T-cell (primary cell): ENCODE measurements at regions not wholly inside any gene's neighbourhood (a gene's known extent, or its start where the extent isn't known, plus 50 kb on each side); places are given as distances from the start of the nearest gene placed in this dataset.

Source experiments
- ATAC-seq, 4 experiments: fragments of 200-7000 bp in 3 of 4; fragments of 150-1000 bp in 1 of 4; cut with Tn5 transposase; replicated peaks in 1 of 4; 1 replicate in 3 of 4; 2 replicates in 1 of 4; pipeline ENCODE4 v1.10.0; 2021; ENCODE audit warnings: moderate library complexity in 3 of 4, mild to moderate bottlenecking in 2 of 4, moderate number of reproducible peaks in 1 of 4
- CTCF ChIA-PET, 2 donors: fragments of 300-600 bp; sonication (Branson Sonifier 250); formaldehyde crosslinking; loops; one replicate each; lab custom pipeline; 2022; ENCODE audit warnings: antibody characterized with exemption in 2 of 2; lab: Charles Lee
- POLR2A ChIA-PET, 2 donors: fragments of 300-600 bp; sonication (Branson Sonifier 250); formaldehyde crosslinking; loops; one replicate each; lab custom pipeline; 2022; ENCODE audit warnings: antibody characterized with exemption in 2 of 2; lab: Charles Lee
- DNase-seq, 35 experiments: peaks; one replicate each; pipeline versions ENCODE4 v3.0.0 to v3.0.0-alpha.2; 2013 to 2023
- H3K27ac ChIP-seq: one replicate; pipeline ENCODE4 v1.5.1; 2013; ENCODE audit warnings: low read length
- H3K27me3 ChIP-seq, 2 experiments: replicated peaks in 1 of 2; 1 replicate in 1 of 2; 2 replicates in 1 of 2; pipeline versions ENCODE4 v1.6.1 to v1.7.0; 2013; ENCODE audit warnings: low read length in 1 of 2, mixed read lengths in 1 of 2; ENCODE audit not compliant: control insufficient read depth in 2 of 2, insufficient read depth in 2 of 2; ENCODE audit errors: extremely low read depth in 1 of 2
- H3K36me3 ChIP-seq, 2 donors: 1 replicate in 1 of 2; 2 replicates in 1 of 2; pipeline versions ENCODE4 v1.6.1 to v1.7.0; 2013; ENCODE audit warnings: low read length in 1 of 2; ENCODE audit not compliant: control insufficient read depth in 2 of 2, insufficient read depth in 1 of 2; ENCODE audit errors: extremely low read depth in 1 of 2
- H3K4me1 ChIP-seq, 2 experiments: 1 replicate in 1 of 2; 2 replicates in 1 of 2; pipeline versions ENCODE4 v1.6.1 to v1.7.0; 2013; ENCODE audit warnings: low read length in 2 of 2, mixed read lengths in 1 of 2; ENCODE audit not compliant: insufficient read depth in 2 of 2, control insufficient read depth in 1 of 2; ENCODE audit errors: extremely low read depth in 1 of 2
- H3K4me3 ChIP-seq, 2 donors: 1 replicate in 1 of 2; 2 replicates in 1 of 2; pipeline versions ENCODE4 v1.5.1 to v1.7.0; 2013; ENCODE audit warnings: mild to moderate bottlenecking in 2 of 2, low read length in 1 of 2, moderate library complexity in 1 of 2; ENCODE audit not compliant: control insufficient read depth in 1 of 2; ENCODE audit errors: extremely low read depth in 1 of 2
- H3K9me3 ChIP-seq: 2 replicates; pipeline ENCODE4 v1.7.0; 2013
- H3K27ac Mint-ChIP-seq, 2 donors: one replicate each; pipeline ENCODE4 v1.8.0; 2020 to 2021; ENCODE audit warnings: mild to moderate bottlenecking in 2 of 2, mixed read lengths in 2 of 2
- H3K27me3 Mint-ChIP-seq, 2 donors: one replicate each; pipeline ENCODE4 v1.8.0; 2021 to 2022; ENCODE audit warnings: mixed read lengths in 2 of 2
- H3K36me3 Mint-ChIP-seq: one replicate; pipeline ENCODE4 v1.8.0; 2021; ENCODE audit warnings: mixed read lengths
- H3K4me1 Mint-ChIP-seq, 3 donors: one replicate each; pipeline ENCODE4 v1.8.0; 2020 to 2022; ENCODE audit warnings: mixed read lengths in 3 of 3, mild to moderate bottlenecking in 1 of 3
- H3K4me3 Mint-ChIP-seq, 3 donors: one replicate each; pipeline ENCODE4 v1.8.0; 2020 to 2022; ENCODE audit warnings: mild to moderate bottlenecking in 3 of 3, mixed read lengths in 3 of 3, moderate library complexity in 3 of 3
- H3K9me3 Mint-ChIP-seq, 3 donors: one replicate each; pipeline ENCODE4 v1.8.0; 2020 to 2022; ENCODE audit warnings: mixed read lengths in 3 of 3
- WGBS: methylation state at CpG from one replicate; pipeline ENCODE4 v1.1.5; 2013; ENCODE audit warnings: missing lambda C conversion rate; ENCODE audit not compliant: insufficient coverage; 5-methylcytosine and 5-hydroxymethylcytosine counted together

GRCh38 chr6:169932491-169932890 lies 181.1 kb downstream of the ERMARD start:
- WGBS: 84% methylated on average over 19 of the region's 22 CpGs
- CTCF ChIA-PET: no interaction called here
- no peak overlapping the region for H3K27ac Mint-ChIP-seq

GRCh38 chr6:169931261-169931660 lies 179.8 kb downstream of the ERMARD start:
- peaks cover 0 to 11% (median 0%) of the 10 kb centered on the region in 3 donors for H3K9me3 Mint-ChIP-seq
- no peak overlapping the region for H3K27ac Mint-ChIP-seq
- WGBS: 85% methylated on average over 9 of the region's 11 CpGs

More at GRCh38 chr6:169932491-169932890, 181.1 kb downstream of the ERMARD start:
- POLR2A ChIA-PET: interaction anchor here in 1 of 2 donors (1.1 kb wide), 1 partner anchor 10 kb away, joined by 4 read pairs; no protein-coding TSS in a partner anchor
- H3K4me1 Mint-ChIP-seq: no peaks in the 10 kb centered on the region
- Histone ChIP-seq H3K27me3 (peaks cover 0 to 41% of the 10 kb centered on the region in 2 experiments), H3K36me3 (no peaks in the 10 kb centered on the region), H3K27ac (no peak overlapping the region), H3K4me1 (no peaks in the 10 kb centered on the region), H3K4me3 (no peak overlapping the region), H3K9me3 (no peaks in the 10 kb centered on the region)
- no peaks in the 10 kb centered on the region for H3K36me3 Mint-ChIP-seq
- H3K27me3 Mint-ChIP-seq: peaks cover 10 to 11% of the 10 kb centered on the region in 2 donors
- ATAC-seq: no peak
- H3K4me3 Mint-ChIP-seq: no peak overlapping the region
- no peak for DNase-seq
- H3K9me3 Mint-ChIP-seq: peaks cover 0 to 11% (median 0%) of the 10 kb centered on the region in 3 donors

GRCh38 chr6:169930799-169931198 lies 179.4 kb downstream of the ERMARD start:
- Mint-ChIP-seq H3K4me1 (no peaks in the 10 kb centered on the region), H3K27me3 (peaks cover 12 to 13% of the 10 kb centered on the region in 2 donors), H3K4me3 (no peak overlapping the region), H3K9me3 (peaks cover 0 to 11% (median 0%) of the 10 kb centered on the region in 3 donors), H3K36me3 (no peaks in the 10 kb centered on the region), H3K27ac (no peak overlapping the region)
- H3K36me3 ChIP-seq: no peaks in the 10 kb centered on the region
- CTCF ChIA-PET: interaction anchor here in 1 of 2 donors (0.6 kb wide), 1 partner anchor 261 kb away, joined by 4 read pairs; no protein-coding TSS in a partner anchor
- no peaks in the 10 kb centered on the region for H3K9me3 ChIP-seq
- no CpG with 5 or more reads among the region's 6 CpGs for WGBS
- no peak overlapping the region for H3K27ac ChIP-seq
- no peak for ATAC-seq
- H3K27me3 ChIP-seq: peaks cover 0 to 38% of the 10 kb centered on the region in 2 experiments
- DNase-seq: peak in 1 of 35 experiments; percentile 34
- no peaks in the 10 kb centered on the region for H3K4me1 ChIP-seq
- POLR2A ChIA-PET: no interaction called here
- no peak overlapping the region for H3K4me3 ChIP-seq

More at GRCh38 chr6:169931261-169931660, 179.8 kb downstream of the ERMARD start:
- H3K9me3 ChIP-seq: no peaks in the 10 kb centered on the region
- ATAC-seq: no peak
- no peak overlapping the region for H3K27ac ChIP-seq
- no peaks in the 10 kb centered on the region for H3K4me1 ChIP-seq
- POLR2A ChIA-PET: no interaction called here
- CTCF ChIA-PET: interaction anchor here in 1 of 2 donors (0.6 kb wide), 1 partner anchor 261 kb away, joined by 4 read pairs; no protein-coding TSS in a partner anchor
- no peak for DNase-seq
- Mint-ChIP-seq H3K36me3 (no peaks in the 10 kb centered on the region), H3K4me3 (no peak overlapping the region), H3K4me1 (no peaks in the 10 kb centered on the region), H3K27me3 (peaks cover 10 to 13% of the 10 kb centered on the region in 2 donors)
- H3K36me3 ChIP-seq: no peaks in the 10 kb centered on the region
- H3K4me3 ChIP-seq: no peak overlapping the region
- H3K27me3 ChIP-seq: peaks cover 0 to 42% of the 10 kb centered on the region in 2 experiments

- Mint-ChIP-seq H3K27me3 (peaks cover 16 to 17% of the 10 kb centered on the region in 2 donors), H3K27ac (no peak overlapping the region), H3K4me3 (no peak overlapping the region), H3K4me1 (no peaks in the 10 kb centered on the region), H3K36me3 (no peaks in the 10 kb centered on the region), H3K9me3 (peaks cover 0 to 11% (median 0%) of the 10 kb centered on the region in 3 donors)
- Histone ChIP-seq H3K9me3 (no peaks in the 10 kb centered on the region), H3K36me3 (no peaks in the 10 kb centered on the region), H3K4me1 (no peaks in the 10 kb centered on the region), H3K4me3 (no peak overlapping the region), H3K27me3 (peaks cover 0 to 36% of the 10 kb centered on the region in 2 experiments), H3K27ac (no peak overlapping the region)
- POLR2A ChIA-PET: no interaction called here
- ATAC-seq (no peak), DNase-seq (no peak)
- 82% methylated on average over 2 of the region's 5 CpGs for WGBS
- CTCF ChIA-PET: no interaction called here
These were observed 176.3 kb downstream of the ERMARD start for GRCh38 chr6:169927711-169928110.

- H3K4me3 Mint-ChIP-seq: no peak overlapping the region
- no peaks in the 10 kb centered on the region for H3K36me3 Mint-ChIP-seq
- peaks cover 0 to 39% of the 10 kb centered on the region in 2 experiments for H3K27me3 ChIP-seq
- H3K4me1 ChIP-seq: peaks cover 0 to 8% of the 10 kb centered on the region in 2 experiments
- DNase-seq: no peak
- no peak for ATAC-seq
- peaks cover 16 to 17% of the 10 kb centered on the region in 2 donors for H3K27me3 Mint-ChIP-seq
- no peak overlapping the region for H3K4me3 ChIP-seq
- H3K9me3 Mint-ChIP-seq: peaks cover 0 to 11% (median 0%) of the 10 kb centered on the region in 3 donors
- H3K27ac ChIP-seq: no peak overlapping the region
- ChIA-PET POLR2A (no interaction called here), CTCF (interaction anchor here in 1 of 2 donors (0.6 kb wide), 1 partner anchor 136 kb away, joined by 3 read pairs; no protein-coding TSS in a partner anchor)
- no peak overlapping the region for H3K27ac Mint-ChIP-seq
- no peaks in the 10 kb centered on the region for H3K4me1 Mint-ChIP-seq
- H3K9me3 ChIP-seq: no peaks in the 10 kb centered on the region
- H3K36me3 ChIP-seq: no peaks in the 10 kb centered on the region
- WGBS: 88% methylated on average over 9 of the region's 11 CpGs
These were observed 175.4 kb downstream of the ERMARD start for GRCh38 chr6:169926617-169927417.

GRCh38 chr6:169923468-169924464 lies 172.3 kb downstream of the ERMARD start:
- Histone ChIP-seq H3K27me3 (peaks cover 0 to 26% of the 10 kb centered on the region in 2 experiments), H3K4me1 (peaks cover 0 to 13% of the 10 kb centered on the region in 2 experiments), H3K27ac (no peak overlapping the region), H3K9me3 (no peaks in the 10 kb centered on the region), H3K36me3 (no peaks in the 10 kb centered on the region), H3K4me3 (no peak overlapping the region)
- no peak for ATAC-seq
- H3K36me3 Mint-ChIP-seq: no peaks in the 10 kb centered on the region
- H3K27me3 Mint-ChIP-seq: peaks cover 8 to 11% of the 10 kb centered on the region in 2 donors
- DNase-seq: no peak
- ChIA-PET CTCF (no interaction called here), POLR2A (no interaction called here)
- 70% methylated on average over 6 of the region's 6 CpGs for WGBS
- no peak overlapping the region for H3K4me3 Mint-ChIP-seq
- peaks cover 0 to 1% (median 0%) of the 10 kb centered on the region in 3 donors for H3K9me3 Mint-ChIP-seq
- peaks cover 0 to 2% (median 0%) of the 10 kb centered on the region in 3 donors for H3K4me1 Mint-ChIP-seq
- no peak overlapping the region for H3K27ac Mint-ChIP-seq
